ENCODE measurements at regions not wholly inside any gene's neighbourhood (a gene's known extent, or its start where the extent isn't known, plus 50 kb on each side); places are given as distances from the start of the nearest gene placed in this dataset.

DNA sequence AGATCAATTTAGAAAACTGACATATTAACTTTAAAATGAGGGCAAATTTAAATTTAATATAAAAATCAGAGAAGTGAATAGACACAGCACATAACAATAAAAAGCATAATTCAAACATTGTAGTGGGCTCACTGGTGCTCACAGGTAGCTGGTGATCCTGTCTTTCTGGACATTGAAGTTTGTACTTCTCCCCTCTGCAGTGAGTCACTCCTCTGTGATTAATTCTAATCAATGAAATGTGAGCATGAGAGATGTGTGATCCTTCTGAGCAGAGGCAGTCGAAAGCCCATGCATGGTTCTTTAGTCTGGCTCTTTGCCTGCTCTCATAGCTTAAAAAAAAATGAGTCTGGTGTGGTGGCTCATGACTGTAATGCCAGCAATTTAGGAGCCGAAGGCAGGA is 59.0 kb upstream of the RERGL start:
- ChIA-PET POLR2A (ENCODE audit: low non-redundant PET) (no interaction called here), CTCF (no interaction called here)
- TF ChIP-seq, protein P1, sequence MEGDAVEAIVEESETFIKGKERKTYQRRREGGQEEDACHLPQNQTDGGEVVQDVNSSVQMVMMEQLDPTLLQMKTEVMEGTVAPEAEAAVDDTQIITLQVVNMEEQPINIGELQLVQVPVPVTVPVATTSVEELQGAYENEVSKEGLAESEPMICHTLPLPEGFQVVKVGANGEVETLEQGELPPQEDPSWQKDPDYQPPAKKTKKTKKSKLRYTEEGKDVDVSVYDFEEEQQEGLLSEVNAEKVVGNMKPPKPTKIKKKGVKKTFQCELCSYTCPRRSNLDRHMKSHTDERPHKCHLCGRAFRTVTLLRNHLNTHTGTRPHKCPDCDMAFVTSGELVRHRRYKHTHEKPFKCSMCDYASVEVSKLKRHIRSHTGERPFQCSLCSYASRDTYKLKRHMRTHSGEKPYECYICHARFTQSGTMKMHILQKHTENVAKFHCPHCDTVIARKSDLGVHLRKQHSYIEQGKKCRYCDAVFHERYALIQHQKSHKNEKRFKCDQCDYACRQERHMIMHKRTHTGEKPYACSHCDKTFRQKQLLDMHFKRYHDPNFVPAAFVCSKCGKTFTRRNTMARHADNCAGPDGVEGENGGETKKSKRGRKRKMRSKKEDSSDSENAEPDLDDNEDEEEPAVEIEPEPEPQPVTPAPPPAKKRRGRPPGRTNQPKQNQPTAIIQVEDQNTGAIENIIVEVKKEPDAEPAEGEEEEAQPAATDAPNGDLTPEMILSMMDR (conservative IDR thresholded peaks at IDR 0.05; ENCODE audit: low read depth), result no peak

GRCh38 chr12:18146363-18146762 is 56.4 kb upstream of the RERGL start:
- ChIA-PET CTCF (no interaction called here), POLR2A (ENCODE audit: low non-redundant PET) (no interaction called here)
- TF ChIP-seq, protein P1 (conservative IDR thresholded peaks at IDR 0.05; ENCODE audit: low read depth), result no peak
- H3K27ac ChIP-seq, result no peak overlapping the region
- DNase-seq (ENCODE audit: low spot score), result no peak

More for the DNA sequence above, 59.0 kb upstream of the RERGL start:
- H3K27ac ChIP-seq, result no peak overlapping the region
- no peak for DNase-seq (ENCODE audit: low spot score)

- CTCF ChIA-PET, result no interaction called here
- POLR2A ChIA-PET (ENCODE audit: low non-redundant PET), result no interaction called here
- H3K27ac ChIP-seq, result no peak overlapping the region
- TF ChIP-seq, protein P1 (conservative IDR thresholded peaks at IDR 0.05; ENCODE audit: low read depth), result no peak
- DNase-seq (ENCODE audit: low spot score), result no peak
These were observed 55.9 kb upstream of the RERGL start for GRCh38 chr12:18145924-18146323.

- TF ChIP-seq, protein P1 (conservative IDR thresholded peaks at IDR 0.05; ENCODE audit: low read depth), result no peak
- DNase-seq (ENCODE audit: low spot score), result peak; percentile 24
- ChIA-PET POLR2A (ENCODE audit: low non-redundant PET) (no interaction called here), CTCF (interaction anchor here (0.7 kb wide), 1 partner anchor 18 kb away, joined by 5 read pairs; no protein-coding TSS in a partner anchor)
- no peak overlapping the region for H3K27ac ChIP-seq
These were observed 51.3 kb upstream of the RERGL start for GRCh38 chr12:18141048-18141982.

DNA sequence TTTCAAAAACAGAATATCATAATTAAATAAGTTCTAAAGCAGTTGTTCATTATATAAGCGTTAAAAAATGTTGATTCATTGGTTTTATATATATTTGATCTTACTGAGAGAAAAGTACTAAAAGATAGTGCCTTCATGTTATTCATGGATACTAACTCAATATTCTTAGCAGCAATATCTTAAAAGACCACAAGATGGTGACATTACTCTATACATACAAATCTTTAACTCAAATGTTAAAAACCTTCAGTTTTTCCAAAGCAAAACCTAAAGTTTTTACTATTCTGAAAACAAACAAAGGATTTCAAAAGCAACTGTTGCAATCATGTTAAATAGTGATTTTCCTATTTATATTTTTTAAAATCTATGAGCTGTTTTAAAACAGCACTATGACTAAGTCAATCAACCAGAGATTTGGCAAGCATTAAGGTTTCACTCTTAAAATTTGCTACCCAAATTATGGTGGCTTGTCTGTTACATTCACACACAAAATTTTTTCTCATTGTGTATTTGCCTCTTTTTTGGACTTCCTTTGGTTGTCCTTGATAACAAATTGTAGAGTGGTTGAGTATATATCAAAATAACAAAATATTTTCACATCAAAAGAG is 50.1 kb upstream of the RERGL start:
- ChIA-PET POLR2A (ENCODE audit: low non-redundant PET) (no interaction called here), CTCF (interaction anchor here (0.6 to 0.7 kb wide), 5 partner anchors 9 to 200 kb away, joined by 3 to 5 read pairs (median 3); no protein-coding TSS in a partner anchor)
- TF ChIP-seq, protein P1 (conservative IDR thresholded peaks at IDR 0.05; ENCODE audit: low read depth), result peak; percentile 59
- no peak for DNase-seq (ENCODE audit: low spot score)
- H3K27ac ChIP-seq, result no peak overlapping the region
